Astrocyte (in vitro differentiated cells and primary cell): ENCODE measurements at regions not wholly inside any gene's neighbourhood (a gene's known extent, or its start where the extent isn't known, plus 50 kb on each side); places are given as distances from the start of the nearest gene placed in this dataset.

Experiments
- DNase-seq: peaks from one replicate; pipeline ENCODE4 v3.0.0-alpha.2; 2010; ENCODE audit warnings: low read depth
- FAIRE-seq: peaks from 2 replicates; lab custom pipeline; 2011; peaks lifted over from hg19 to GRCh38; lab: Jason Lieb, UNC
- H2AFZ ChIP-seq: 2 replicates; pipeline ENCODE4 v1.6.0; 2012; ENCODE audit warnings: low read depth, low read length, inconsistent platforms
- H3K27ac ChIP-seq: 2 replicates; pipeline ENCODE4 v1.5.1; 2011; ENCODE audit warnings: low read depth, low read length, inconsistent platforms
- H3K27me3 ChIP-seq: 2 replicates; pipeline ENCODE4 v1.6.0; 2011; ENCODE audit warnings: low read length, inconsistent platforms; ENCODE audit not compliant: insufficient read depth
- H3K36me3 ChIP-seq: 2 replicates; pipeline ENCODE4 v1.5.1; 2011; ENCODE audit warnings: low read length, inconsistent platforms; ENCODE audit not compliant: insufficient read depth
- H3K4me1 ChIP-seq: 2 replicates; pipeline ENCODE4 v1.5.1; 2011; ENCODE audit warnings: low read length, inconsistent platforms; ENCODE audit not compliant: insufficient read depth
- H3K4me2 ChIP-seq: 2 replicates; pipeline ENCODE4 v1.6.0; 2012; ENCODE audit warnings: low read length, inconsistent platforms
- H3K4me3 ChIP-seq: 2 replicates; pipeline ENCODE4 v1.5.1; 2011; ENCODE audit warnings: low read depth, mild to moderate bottlenecking, low read length, inconsistent platforms; ENCODE audit not compliant: insufficient read depth
- H3K79me2 ChIP-seq: 2 replicates; pipeline ENCODE4 v1.6.0; 2012; ENCODE audit warnings: mild to moderate bottlenecking, low read length, inconsistent platforms; ENCODE audit not compliant: insufficient read depth
- H3K9ac ChIP-seq: 2 replicates; pipeline ENCODE4 v1.6.0; 2012; ENCODE audit warnings: mild to moderate bottlenecking, low read length, inconsistent platforms
- H3K9me3 ChIP-seq: 2 replicates; pipeline ENCODE4 v1.5.1; 2012; ENCODE audit warnings: low read depth, mild to moderate bottlenecking, low read length, inconsistent platforms; ENCODE audit not compliant: insufficient read depth
- H4K20me1 ChIP-seq: 2 replicates; pipeline ENCODE4 v1.6.0; 2012; ENCODE audit warnings: low read length, inconsistent platforms; ENCODE audit not compliant: insufficient read depth
- H3K27ac Mint-ChIP-seq: one replicate; pipeline ENCODE4 v1.8.0; 2021; ENCODE audit warnings: mild to moderate bottlenecking, mixed read lengths; ENCODE audit not compliant: unreplicated experiment
- H3K27me3 Mint-ChIP-seq: one replicate; pipeline ENCODE4 v1.8.0; 2021; ENCODE audit warnings: low read depth, mixed read lengths; ENCODE audit not compliant: unreplicated experiment
- H3K36me3 Mint-ChIP-seq: one replicate; pipeline ENCODE4 v1.8.0; 2021; ENCODE audit warnings: low read depth, mixed read lengths; ENCODE audit not compliant: unreplicated experiment
- H3K4me1 Mint-ChIP-seq: one replicate; pipeline ENCODE4 v1.8.0; 2021; ENCODE audit warnings: low read depth, mixed read lengths; ENCODE audit not compliant: unreplicated experiment
- H3K4me3 Mint-ChIP-seq: one replicate; pipeline ENCODE4 v1.8.0; 2021; ENCODE audit warnings: mild to moderate bottlenecking, moderate library complexity, mixed read lengths; ENCODE audit not compliant: unreplicated experiment
- H3K9me3 Mint-ChIP-seq: one replicate; pipeline ENCODE4 v1.8.0; 2021; ENCODE audit warnings: mild to moderate bottlenecking, mixed read lengths; ENCODE audit not compliant: unreplicated experiment
- CTCF ChIP-seq: IDR thresholded peaks from 2 replicates; pipeline ENCODE4 v1.5.1; 2011; ENCODE audit warnings: low read depth, mild to moderate bottlenecking, inconsistent platforms, low read length, moderate library complexity; ENCODE audit not compliant: insufficient read depth
- EZH2 ChIP-seq: IDR thresholded peaks from 2 replicates; pipeline ENCODE4 v1.6.1; 2012; ENCODE audit warnings: mild to moderate bottlenecking, low read length, inconsistent platforms; ENCODE audit not compliant: insufficient read depth

DNA sequence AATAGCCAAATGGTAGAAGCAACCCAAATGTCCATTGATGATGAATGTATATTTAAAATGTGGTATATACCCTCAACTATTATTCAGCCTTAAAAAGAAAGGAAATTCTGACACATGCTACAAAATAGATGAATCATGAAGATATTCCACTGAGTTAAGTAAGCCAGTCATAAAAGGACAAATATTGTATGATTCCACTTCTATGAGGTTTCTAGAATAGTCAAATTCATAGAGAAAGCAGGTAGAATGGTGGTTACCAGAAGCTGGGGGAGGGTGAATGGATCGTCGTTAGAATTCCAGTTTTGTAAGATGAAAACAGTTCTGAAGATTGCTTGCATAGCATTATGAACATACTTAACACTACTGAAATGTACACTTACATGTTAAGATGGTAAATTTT is 214.3 kb upstream of the MYLIP start:
- H3K27ac Mint-ChIP-seq, result no peak overlapping the region
- H3K27me3 Mint-ChIP-seq, result peaks cover 6% of the 10 kb centered on the region
- no peaks in the 10 kb centered on the region for H3K79me2 ChIP-seq
- no peaks in the 10 kb centered on the region for H3K9me3 ChIP-seq
- H2AFZ ChIP-seq, result no peak overlapping the region
- H3K36me3 Mint-ChIP-seq, result no peaks in the 10 kb centered on the region
- DNase-seq (no peak), FAIRE-seq (no peak)
- H3K27ac ChIP-seq, result no peak overlapping the region
- no peaks in the 10 kb centered on the region for H3K36me3 ChIP-seq
- H3K4me1 ChIP-seq, result no peaks in the 10 kb centered on the region
- H3K9me3 Mint-ChIP-seq, result no peaks in the 10 kb centered on the region
- no peaks in the 10 kb centered on the region for H4K20me1 ChIP-seq
- peaks cover 8% of the 10 kb centered on the region for H3K4me1 Mint-ChIP-seq
- H3K4me2 ChIP-seq, result no peak overlapping the region
- no peak overlapping the region for H3K4me3 ChIP-seq
- no peaks in the 10 kb centered on the region for H3K27me3 ChIP-seq
- no peak overlapping the region for H3K9ac ChIP-seq
- H3K4me3 Mint-ChIP-seq, result no peak overlapping the region
- TF ChIP-seq CTCF (no peak), EZH2 (no peak)

- Histone ChIP-seq H3K9me3 (no peaks in the 10 kb centered on the region), H2AFZ (no peak overlapping the region), H3K27ac (no peak overlapping the region), H3K4me3 (no peak overlapping the region), H4K20me1 (no peaks in the 10 kb centered on the region), H3K36me3 (no peaks in the 10 kb centered on the region), H3K4me2 (no peak overlapping the region), H3K9ac (no peak overlapping the region), H3K4me1 (no peaks in the 10 kb centered on the region), H3K27me3 (no peaks in the 10 kb centered on the region), H3K79me2 (no peaks in the 10 kb centered on the region)
- Mint-ChIP-seq H3K27me3 (peaks cover 6% of the 10 kb centered on the region), H3K4me3 (no peak overlapping the region), H3K4me1 (peaks cover 8% of the 10 kb centered on the region), H3K36me3 (no peaks in the 10 kb centered on the region), H3K27ac (no peak overlapping the region), H3K9me3 (peaks cover 4% of the 10 kb centered on the region)
- DNase-seq (no peak), FAIRE-seq (no peak)
- no peak for TF ChIP-seq EZH2
- TF ChIP-seq CTCF, result no peak
Measured at GRCh38 chr6:15913573-15913972, 215.3 kb upstream of the MYLIP start.

- no peaks in the 10 kb centered on the region for H3K9me3 ChIP-seq
- no peak overlapping the region for H3K27ac Mint-ChIP-seq
- H4K20me1 ChIP-seq, result no peaks in the 10 kb centered on the region
- no peaks in the 10 kb centered on the region for H3K4me1 ChIP-seq
- H3K27ac ChIP-seq, result no peak overlapping the region
- DNase-seq (no peak), FAIRE-seq (no peak)
- TF ChIP-seq EZH2, result no peak
- no peak for TF ChIP-seq CTCF
- peaks cover 8% of the 10 kb centered on the region for H3K4me1 Mint-ChIP-seq
- H3K36me3 Mint-ChIP-seq, result no peaks in the 10 kb centered on the region
- H3K36me3 ChIP-seq, result no peaks in the 10 kb centered on the region
- H3K4me3 ChIP-seq, result no peak overlapping the region
- no peak overlapping the region for H3K9ac ChIP-seq
- no peak overlapping the region for H3K4me2 ChIP-seq
- H3K9me3 Mint-ChIP-seq, result peaks cover 4% of the 10 kb centered on the region
- peaks cover 8% of the 10 kb centered on the region for H3K27me3 Mint-ChIP-seq
- H3K27me3 ChIP-seq, result no peaks in the 10 kb centered on the region
- H2AFZ ChIP-seq, result no peak overlapping the region
- no peak overlapping the region for H3K4me3 Mint-ChIP-seq
- no peaks in the 10 kb centered on the region for H3K79me2 ChIP-seq
Measured at GRCh38 chr6:15912505-15913400, 216.1 kb upstream of the MYLIP start.
